Activated CD8-positive, alpha-beta T cell treated with anti-CD3 and anti-CD28 coated beads for 36 hours (primary cell): ENCODE measurements at regions not wholly inside any gene's neighbourhood (a gene's known extent, or its start where the extent isn't known, plus 50 kb on each side); places are given as distances from the start of the nearest gene placed in this dataset.

Source experiments
- ATAC-seq: fragments of 200-7000 bp; cut with Tn5 transposase; one replicate; pipeline ENCODE4 v1.10.0; 2021; ENCODE audit warnings: mild to moderate bottlenecking, moderate library complexity
- CTCF ChIA-PET: fragments of 350-600 bp; sonication (Branson Sonifier 250); formaldehyde crosslinking; loops from one replicate; lab custom pipeline; 2021; ENCODE audit warnings: antibody characterized with exemption; lab: Charles Lee
- POLR2A ChIA-PET: fragments of 350-600 bp; sonication (Branson Sonifier 250); formaldehyde crosslinking; loops from one replicate; lab custom pipeline; 2021; ENCODE audit warnings: antibody characterized with exemption; lab: Charles Lee
- DNase-seq: peaks from one replicate; pipeline ENCODE4 v3.0.0-alpha.2; 2020
- H3K27ac Mint-ChIP-seq: one replicate; pipeline ENCODE4 v1.8.0; 2021; ENCODE audit warnings: mild to moderate bottlenecking, mixed read lengths
- H3K27me3 Mint-ChIP-seq: one replicate; pipeline ENCODE4 v1.8.0; 2021; ENCODE audit warnings: mixed read lengths
- H3K36me3 Mint-ChIP-seq: one replicate; pipeline ENCODE4 v1.8.0; 2021; ENCODE audit warnings: low read depth, mixed read lengths
- H3K4me1 Mint-ChIP-seq: one replicate; pipeline ENCODE4 v1.8.0; 2021; ENCODE audit warnings: low read depth, mixed read lengths
- H3K4me3 Mint-ChIP-seq: one replicate; pipeline ENCODE4 v1.8.0; 2021; ENCODE audit warnings: mild to moderate bottlenecking, moderate library complexity, mixed read lengths
- H3K9me3 Mint-ChIP-seq: one replicate; pipeline ENCODE4 v1.8.0; 2021; ENCODE audit warnings: mixed read lengths
- CTCF ChIP-seq: fragments of 200-600 bp; IDR thresholded peaks from one replicate; pipeline ENCODE4 v1.8.0; 2022; ENCODE audit warnings: antibody characterized with exemption, mild to moderate bottlenecking
- intact Hi-C: fragments of 100-400 bp; cut with micrococcal nuclease; formaldehyde crosslinking; loops from one replicate; pipeline ENCODE4 v1.10.0; 2022

GRCh38 chr14:94880106-94880505, 110.2 kb upstream of the GSC start:
- DNase-seq (no peak), ATAC-seq (no peak)
- H3K27ac Mint-ChIP-seq = no peak overlapping the region
- intact Hi-C loops = no loop called here
- TF ChIP-seq CTCF = no peak
- no peak overlapping the region for H3K4me3 Mint-ChIP-seq
- H3K4me1 Mint-ChIP-seq = no peaks in the 10 kb centered on the region
- POLR2A ChIA-PET = no interaction called here
- H3K36me3 Mint-ChIP-seq = no peaks in the 10 kb centered on the region
- CTCF ChIA-PET = no interaction called here
- H3K9me3 Mint-ChIP-seq = no peaks in the 10 kb centered on the region
- H3K27me3 Mint-ChIP-seq = peaks cover 11% of the 10 kb centered on the region

GRCh38 chr14:94879537-94879936, 109.6 kb upstream of the GSC start:
- POLR2A ChIA-PET = no interaction called here
- CTCF ChIA-PET = no interaction called here
- DNase-seq (no peak), ATAC-seq (no peak)
- Mint-ChIP-seq H3K9me3 (no peaks in the 10 kb centered on the region), H3K27ac (no peak overlapping the region), H3K4me3 (no peak overlapping the region), H3K27me3 (peaks cover 13% of the 10 kb centered on the region), H3K36me3 (no peaks in the 10 kb centered on the region), H3K4me1 (no peaks in the 10 kb centered on the region)
- TF ChIP-seq CTCF = no peak
- intact Hi-C loops = no loop called here

- Mint-ChIP-seq H3K27me3 (peaks cover 16% of the 10 kb centered on the region), H3K27ac (no peak overlapping the region), H3K4me3 (no peak overlapping the region), H3K4me1 (no peaks in the 10 kb centered on the region), H3K36me3 (no peaks in the 10 kb centered on the region), H3K9me3 (no peaks in the 10 kb centered on the region)
- DNase-seq = no peak
- TF ChIP-seq CTCF = no peak
- intact Hi-C loops = no loop called here
- CTCF ChIA-PET = no interaction called here
- ATAC-seq = no peak
- POLR2A ChIA-PET = no interaction called here
Measured at GRCh38 chr14:94876306-94876705, 106.4 kb upstream of the GSC start.

- ChIA-PET CTCF (no interaction called here), POLR2A (no interaction called here)
- Mint-ChIP-seq H3K9me3 (no peaks in the 10 kb centered on the region), H3K36me3 (no peaks in the 10 kb centered on the region), H3K27me3 (peaks cover 18% of the 10 kb centered on the region), H3K4me3 (no peak overlapping the region), H3K4me1 (no peaks in the 10 kb centered on the region), H3K27ac (no peak overlapping the region)
- intact Hi-C loops = no loop called here
- DNase-seq (no peak), ATAC-seq (no peak)
- no peak for TF ChIP-seq CTCF
Measured at GRCh38 chr14:94875256-94875655, 105.3 kb upstream of the GSC start.

GRCh38 chr14:94868772-94869072, 98.8 kb upstream of the GSC start:
- ChIA-PET CTCF (no interaction called here), POLR2A (no interaction called here)
- Mint-ChIP-seq H3K36me3 (no peaks in the 10 kb centered on the region), H3K4me3 (no peak overlapping the region), H3K9me3 (no peaks in the 10 kb centered on the region), H3K27me3 (peaks cover 13% of the 10 kb centered on the region), H3K27ac (no peak overlapping the region), H3K4me1 (no peaks in the 10 kb centered on the region)
- intact Hi-C loops = no loop called here
- DNase-seq = no peak
- no peak for TF ChIP-seq CTCF
- ATAC-seq = no peak
